NCI-H226 (cell line): ENCODE measurements at regions not wholly inside any gene's neighbourhood (a gene's known extent, or its start where the extent isn't known, plus 50 kb on each side); places are given as distances from the start of the nearest gene placed in this dataset.
"Not testable (repeated sequence)": the region's sequence is repeated elsewhere in the genome, so short reads cannot be mapped to it uniquely, and the experiment has no call there.

ENCODE experiments used
- DNase-seq: peaks from one replicate; pipeline ENCODE4 v3.0.0-alpha.2; 2015

GRCh38 chr17:6251640-6252039 lies 181.5 kb downstream of the WSCD1 start:
- not testable (repeated sequence) for DNase-seq

- no peak for DNase-seq
Observed at GRCh38 chr17:6249732-6250131, 179.6 kb downstream of the WSCD1 start.

- no peak for DNase-seq
Observed at GRCh38 chr17:6248061-6248460, 177.9 kb downstream of the WSCD1 start.

GRCh38 chr17:6245301-6246177 lies 175.4 kb downstream of the WSCD1 start:
- DNase-seq = no peak

GRCh38 chr17:6244796-6245195 lies 174.6 kb downstream of the WSCD1 start:
- no peak for DNase-seq

GRCh38 chr17:6244253-6244652 lies 174.1 kb downstream of the WSCD1 start:
- DNase-seq = no peak

GRCh38 chr17:6243186-6243585 lies 173.0 kb downstream of the WSCD1 start:
- no peak for DNase-seq

GRCh38 chr17:6241996-6242395 lies 171.8 kb downstream of the WSCD1 start:
- no peak for DNase-seq

GRCh38 chr17:6241381-6241780 lies 171.2 kb downstream of the WSCD1 start:
- DNase-seq = no peak

GRCh38 chr17:6240601-6241000 lies 170.4 kb downstream of the WSCD1 start:
- DNase-seq = no peak

- no peak for DNase-seq
Observed at GRCh38 chr17:6240001-6240400, 169.8 kb downstream of the WSCD1 start.

- DNase-seq = peak; percentile 42
Observed at GRCh38 chr17:6239241-6239798, 169.1 kb downstream of the WSCD1 start.

GRCh38 chr17:6233856-6234255 lies 163.7 kb downstream of the WSCD1 start:
- no peak for DNase-seq

- DNase-seq = no peak
Observed at GRCh38 chr17:6233339-6233738, 163.2 kb downstream of the WSCD1 start.

- no peak for DNase-seq
Observed at GRCh38 chr17:6232732-6233101, 162.5 kb downstream of the WSCD1 start.

- peak; percentile 36 for DNase-seq
Observed at GRCh38 chr17:6231886-6232731, 161.9 kb downstream of the WSCD1 start.

GRCh38 chr17:6231465-6231864 lies 161.3 kb downstream of the WSCD1 start:
- no peak for DNase-seq

- no peak for DNase-seq
Observed at GRCh38 chr17:6218333-6218732, 148.2 kb downstream of the WSCD1 start.

GRCh38 chr17:6215071-6216035 lies 145.2 kb downstream of the WSCD1 start:
- no peak for DNase-seq

- no peak for DNase-seq
Observed at GRCh38 chr17:6213859-6214258, 143.7 kb downstream of the WSCD1 start.

GRCh38 chr17:6212766-6213165 lies 142.6 kb downstream of the WSCD1 start:
- DNase-seq = no peak

GRCh38 chr17:6209829-6210228 lies 139.7 kb downstream of the WSCD1 start:
- no peak for DNase-seq
